ENCODE measurements at regions not wholly inside any gene's neighbourhood (a gene's known extent, or its start where the extent isn't known, plus 50 kb on each side); places are given as distances from the start of the nearest gene placed in this dataset.

- H3K27ac ChIP-seq (ENCODE audit: low read depth in 1 of 2, low read length in 2 of 2) = no peak overlapping the region
- DNase-seq (ENCODE audit: low spot score) = no peak
- 72% methylated on average over 4 of the region's 4 CpGs for WGBS
- TF ChIP-seq, protein P1, sequence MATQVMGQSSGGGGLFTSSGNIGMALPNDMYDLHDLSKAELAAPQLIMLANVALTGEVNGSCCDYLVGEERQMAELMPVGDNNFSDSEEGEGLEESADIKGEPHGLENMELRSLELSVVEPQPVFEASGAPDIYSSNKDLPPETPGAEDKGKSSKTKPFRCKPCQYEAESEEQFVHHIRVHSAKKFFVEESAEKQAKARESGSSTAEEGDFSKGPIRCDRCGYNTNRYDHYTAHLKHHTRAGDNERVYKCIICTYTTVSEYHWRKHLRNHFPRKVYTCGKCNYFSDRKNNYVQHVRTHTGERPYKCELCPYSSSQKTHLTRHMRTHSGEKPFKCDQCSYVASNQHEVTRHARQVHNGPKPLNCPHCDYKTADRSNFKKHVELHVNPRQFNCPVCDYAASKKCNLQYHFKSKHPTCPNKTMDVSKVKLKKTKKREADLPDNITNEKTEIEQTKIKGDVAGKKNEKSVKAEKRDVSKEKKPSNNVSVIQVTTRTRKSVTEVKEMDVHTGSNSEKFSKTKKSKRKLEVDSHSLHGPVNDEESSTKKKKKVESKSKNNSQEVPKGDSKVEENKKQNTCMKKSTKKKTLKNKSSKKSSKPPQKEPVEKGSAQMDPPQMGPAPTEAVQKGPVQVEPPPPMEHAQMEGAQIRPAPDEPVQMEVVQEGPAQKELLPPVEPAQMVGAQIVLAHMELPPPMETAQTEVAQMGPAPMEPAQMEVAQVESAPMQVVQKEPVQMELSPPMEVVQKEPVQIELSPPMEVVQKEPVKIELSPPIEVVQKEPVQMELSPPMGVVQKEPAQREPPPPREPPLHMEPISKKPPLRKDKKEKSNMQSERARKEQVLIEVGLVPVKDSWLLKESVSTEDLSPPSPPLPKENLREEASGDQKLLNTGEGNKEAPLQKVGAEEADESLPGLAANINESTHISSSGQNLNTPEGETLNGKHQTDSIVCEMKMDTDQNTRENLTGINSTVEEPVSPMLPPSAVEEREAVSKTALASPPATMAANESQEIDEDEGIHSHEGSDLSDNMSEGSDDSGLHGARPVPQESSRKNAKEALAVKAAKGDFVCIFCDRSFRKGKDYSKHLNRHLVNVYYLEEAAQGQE (IDR thresholded peaks at IDR 0.05) = no peak
- TF ChIP-seq MAX (IDR thresholded peaks at IDR 0.05) (no peak), EGR1 (IDR thresholded peaks at IDR 0.05; ENCODE audit: low read depth in 2 of 2) (no peak), CTCF (IDR thresholded peaks at IDR 0.05; ENCODE audit: low read depth, low read length, missing input control) (no peak), NR2F2 (IDR thresholded peaks at IDR 0.05) (no peak), GABPA (IDR thresholded peaks at IDR 0.05 in 1 of 2, conservative IDR thresholded peaks at IDR 0.05 in 1 of 2) (no peak)
- H3K9ac ChIP-seq (ENCODE audit: low read depth in 1 of 2, low read length in 2 of 2) = no peak overlapping the region
- no peaks in the 10 kb centered on the region for H3K36me3 ChIP-seq (ENCODE audit: control insufficient read depth in 4 of 4, insufficient read depth in 3 of 4, low read depth in 1 of 4, low read length in 3 of 4)
- H3K27me3 ChIP-seq (ENCODE audit: control insufficient read depth in 4 of 4, insufficient read depth in 4 of 4, low read length in 3 of 4) = no peaks in the 10 kb centered on the region
- no peaks in the 10 kb centered on the region for H3K9me3 ChIP-seq (ENCODE audit: control insufficient read depth in 4 of 4, low read length in 3 of 4)
- H3K4me1 ChIP-seq (ENCODE audit: control insufficient read depth in 4 of 4, insufficient read depth in 4 of 4, low read length in 3 of 4) = peaks cover 2 to 11% (median 8%) of the 10 kb centered on the region in 4 donors
- no peak overlapping the region for H3K4me3 ChIP-seq (ENCODE audit: low read depth in 1 of 3, low read length in 3 of 3)
Measured at GRCh38 chr6:81382852-81383251, 369.6 kb downstream of the TENT5A start.

DNA sequence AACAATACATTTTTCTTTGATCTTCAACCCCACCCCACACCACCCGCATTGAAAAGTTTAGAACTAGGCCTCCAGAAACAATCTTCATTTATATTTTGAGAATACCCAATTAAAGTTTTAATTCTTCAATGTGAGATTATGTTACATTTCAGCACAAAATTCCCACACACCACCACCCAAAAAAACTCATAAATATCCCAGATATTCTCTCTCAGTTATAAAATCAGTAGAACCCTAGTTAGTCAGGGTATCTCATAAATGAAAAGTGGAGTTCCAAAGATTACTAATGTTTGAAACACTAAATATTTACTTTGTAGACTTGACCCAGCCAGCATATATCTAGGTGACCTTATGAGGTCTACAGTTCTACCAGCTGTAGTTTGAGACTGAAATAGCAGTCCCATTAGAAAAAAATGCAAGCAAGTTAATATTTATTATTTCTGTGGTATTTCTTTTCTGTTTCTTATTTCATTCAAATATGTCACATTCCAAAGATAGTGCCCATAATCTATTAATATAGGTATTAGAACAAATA lies 371.0 kb downstream of the TENT5A start:
- H3K27ac ChIP-seq (ENCODE audit: low read depth in 1 of 2, low read length in 2 of 2) = no peak overlapping the region
- 89% methylated on average over 1 of the region's 1 CpG for WGBS

GRCh38 chr6:81380718-81381338 lies 371.7 kb downstream of the TENT5A start:
- WGBS = 76% methylated on average over 1 of the region's 1 CpG
- no peak overlapping the region for H3K9ac ChIP-seq (ENCODE audit: low read depth in 1 of 2, low read length in 2 of 2)
- TF ChIP-seq, protein P2, sequence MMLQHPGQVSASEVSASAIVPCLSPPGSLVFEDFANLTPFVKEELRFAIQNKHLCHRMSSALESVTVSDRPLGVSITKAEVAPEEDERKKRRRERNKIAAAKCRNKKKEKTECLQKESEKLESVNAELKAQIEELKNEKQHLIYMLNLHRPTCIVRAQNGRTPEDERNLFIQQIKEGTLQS (IDR thresholded peaks at IDR 0.05) = no peak
- TF ChIP-seq FOXA2 (IDR thresholded peaks at IDR 0.05) (no peak), JUND (IDR thresholded peaks at IDR 0.05) (peak; percentile 30 to 37), NR2F2 (IDR thresholded peaks at IDR 0.05) (no peak), SP1 (IDR thresholded peaks at IDR 0.05) (peak; percentile 86), EGR1 (IDR thresholded peaks at IDR 0.05; ENCODE audit: low read depth in 2 of 2) (no peak), CTCF (IDR thresholded peaks at IDR 0.05; ENCODE audit: low read depth, low read length, missing input control) (no peak), MAX (IDR thresholded peaks at IDR 0.05) (peak; percentile 25), RAD21 (IDR thresholded peaks at IDR 0.05) (peak; percentile 33 to 36), RXRA (IDR thresholded peaks at IDR 0.05) (peak; percentile 60 to 69), YY1 (IDR thresholded peaks at IDR 0.05) (peak; percentile 23), GABPA (IDR thresholded peaks at IDR 0.05 in 1 of 2, conservative IDR thresholded peaks at IDR 0.05 in 1 of 2) (no peak), HNF4G (IDR thresholded peaks at IDR 0.05) (peak; percentile 68)

More for the DNA sequence above, 371.0 kb downstream of the TENT5A start:
- no peaks in the 10 kb centered on the region for H3K36me3 ChIP-seq (ENCODE audit: control insufficient read depth in 4 of 4, insufficient read depth in 3 of 4, low read depth in 1 of 4, low read length in 3 of 4)
- TF ChIP-seq RXRA (IDR thresholded peaks at IDR 0.05) (peak; percentile 25 to 36), HNF4G (IDR thresholded peaks at IDR 0.05) (no peak), NR2F2 (IDR thresholded peaks at IDR 0.05) (no peak), HNF4A (conservative IDR thresholded peaks at IDR 0.05) (peak; percentile 52 to 65), GABPA (IDR thresholded peaks at IDR 0.05 in 1 of 2, conservative IDR thresholded peaks at IDR 0.05 in 1 of 2) (no peak), SP1 (IDR thresholded peaks at IDR 0.05) (peak; percentile 63), RAD21 (IDR thresholded peaks at IDR 0.05) (no peak), FOXA2 (IDR thresholded peaks at IDR 0.05) (no peak), MAX (IDR thresholded peaks at IDR 0.05) (no peak)
- no peak overlapping the region for H3K9ac ChIP-seq (ENCODE audit: low read depth in 1 of 2, low read length in 2 of 2)
- no peak for DNase-seq (ENCODE audit: low spot score)
- H3K4me3 ChIP-seq (ENCODE audit: low read depth in 1 of 3, low read length in 3 of 3) = no peak overlapping the region
- H3K27me3 ChIP-seq (ENCODE audit: control insufficient read depth in 4 of 4, insufficient read depth in 4 of 4, low read length in 3 of 4) = no peaks in the 10 kb centered on the region
- no peaks in the 10 kb centered on the region for H3K9me3 ChIP-seq (ENCODE audit: control insufficient read depth in 4 of 4, low read length in 3 of 4)
- H3K4me1 ChIP-seq (ENCODE audit: control insufficient read depth in 4 of 4, insufficient read depth in 4 of 4, low read length in 3 of 4) = peaks cover 2 to 11% (median 8%) of the 10 kb centered on the region in 4 donors

More at GRCh38 chr6:81380718-81381338, 371.7 kb downstream of the TENT5A start:
- Histone ChIP-seq H3K9me3 (ENCODE audit: control insufficient read depth in 4 of 4, low read length in 3 of 4) (no peaks in the 10 kb centered on the region), H3K4me1 (ENCODE audit: control insufficient read depth in 4 of 4, insufficient read depth in 4 of 4, low read length in 3 of 4) (peaks cover 2 to 11% (median 8%) of the 10 kb centered on the region in 4 donors), H3K4me3 (ENCODE audit: low read depth in 1 of 3, low read length in 3 of 3) (no peak overlapping the region), H3K36me3 (ENCODE audit: control insufficient read depth in 4 of 4, insufficient read depth in 3 of 4, low read depth in 1 of 4, low read length in 3 of 4) (no peaks in the 10 kb centered on the region), H3K27ac (ENCODE audit: low read depth in 1 of 2, low read length in 2 of 2) (no peak overlapping the region), H3K27me3 (ENCODE audit: control insufficient read depth in 4 of 4, insufficient read depth in 4 of 4, low read length in 3 of 4) (no peaks in the 10 kb centered on the region)
- DNase-seq (ENCODE audit: low spot score) = no peak
